NOMO-1 treated with DMSO at 0.1 percent for 48 hours (cell line): ENCODE measurements at regions not wholly inside any gene's neighbourhood (a gene's known extent, or its start where the extent isn't known, plus 50 kb on each side); places are given as distances from the start of the nearest gene placed in this dataset.
"Not testable (repeated sequence)": the region's sequence is repeated elsewhere in the genome, so short reads cannot be mapped to it uniquely, and the experiment has no call there.

Source experiments
- DNase-seq: peaks from one replicate; lab custom pipeline; 2025; ENCODE audit not compliant: unreplicated experiment; lab: John Stamatoyannopoulos, UW

GRCh38 chr7:98727146-98727709 lies 110.1 kb downstream of the NPTX2 start:
- no peak for DNase-seq

GRCh38 chr7:98728555-98728954 lies 111.5 kb downstream of the NPTX2 start:
- DNase-seq: no peak

- no peak for DNase-seq
These were observed 112.0 kb downstream of the NPTX2 start for GRCh38 chr7:98729121-98729520.

- no peak for DNase-seq
These were observed 113.2 kb downstream of the NPTX2 start for GRCh38 chr7:98730326-98730725.

- DNase-seq: no peak
These were observed 114.6 kb downstream of the NPTX2 start for GRCh38 chr7:98731651-98732050.

GRCh38 chr7:98733036-98733435 lies 116.0 kb downstream of the NPTX2 start:
- peak; percentile 67 for DNase-seq

GRCh38 chr7:98735801-98736200 lies 118.7 kb downstream of the NPTX2 start:
- DNase-seq: no peak

GRCh38 chr7:98736461-98736860 lies 119.4 kb downstream of the NPTX2 start:
- not testable (repeated sequence) for DNase-seq

GRCh38 chr7:98737176-98737575 lies 120.1 kb downstream of the NPTX2 start:
- DNase-seq: no peak

- DNase-seq: no peak
These were observed 123.6 kb downstream of the NPTX2 start for GRCh38 chr7:98740643-98741042.

GRCh38 chr7:98745722-98746318 lies 124.0 kb downstream of the TMEM130 start:
- DNase-seq: peak; percentile 43

GRCh38 chr7:98748090-98748489 lies 121.7 kb downstream of the TMEM130 start:
- no peak for DNase-seq

GRCh38 chr7:98753176-98753575 lies 116.6 kb downstream of the TMEM130 start:
- DNase-seq: no peak

- DNase-seq: no peak
These were observed 115.8 kb downstream of the TMEM130 start for GRCh38 chr7:98753989-98754479.

- no peak for DNase-seq
These were observed 114.5 kb downstream of the TMEM130 start for GRCh38 chr7:98755138-98755898.

- DNase-seq: no peak
These were observed 111.7 kb downstream of the TMEM130 start for GRCh38 chr7:98758157-98758556.

- DNase-seq: no peak
These were observed 109.6 kb downstream of the TMEM130 start for GRCh38 chr7:98760201-98760651.

GRCh38 chr7:98761225-98761624 lies 108.6 kb downstream of the TMEM130 start:
- DNase-seq: no peak

GRCh38 chr7:98762620-98763019 lies 107.2 kb downstream of the TMEM130 start:
- DNase-seq: no peak

- no peak for DNase-seq
These were observed 106.4 kb downstream of the TMEM130 start for GRCh38 chr7:98763441-98763840.

GRCh38 chr7:98764946-98765345 lies 104.9 kb downstream of the TMEM130 start:
- no peak for DNase-seq

- not testable (repeated sequence) for DNase-seq
These were observed 99.7 kb downstream of the TMEM130 start for GRCh38 chr7:98770085-98770484.
